HL-60 (cell line): ENCODE measurements at regions not wholly inside any gene's neighbourhood (a gene's known extent, or its start where the extent isn't known, plus 50 kb on each side); places are given as distances from the start of the nearest gene placed in this dataset.

Source experiments
- DNase-seq, 2 experiments: peaks; one replicate each; pipeline ENCODE4 v3.0.0-alpha.2; 2010 to 2020; ENCODE audit warnings: low read depth in 1 of 2, low spot score in 1 of 2
- H3K27ac ChIP-seq: fragments of 250-450 bp; sonication (Bioruptor Pico); replicated peaks from 2 replicates; pipeline ENCODE4 v1.5.1; 2020; ENCODE audit warnings: mild to moderate bottlenecking, moderate library complexity
- H3K27me3 ChIP-seq: fragments of 250-450 bp; sonication (Bioruptor Pico); 2 replicates; pipeline ENCODE4 v1.5.1; 2021; ENCODE audit warnings: mild to moderate bottlenecking, moderate library complexity; ENCODE audit not compliant: insufficient read depth, poor library complexity, severe bottlenecking
- H3K4me3 ChIP-seq: replicated peaks from 2 replicates; pipeline ENCODE4 v1.5.1; 2011; ENCODE audit warnings: mild to moderate bottlenecking, control low read depth, low read length; ENCODE audit not compliant: insufficient read depth
- GABPA ChIP-seq: IDR thresholded peaks from 2 replicates; pipeline ENCODE4 v1.6.1; 2012; ENCODE audit warnings: low read depth
- POLR2AphosphoS5 ChIP-seq: IDR thresholded peaks from 2 replicates; pipeline ENCODE4 v1.6.1; 2012; ENCODE audit warnings: low read depth
- SPI1 ChIP-seq: IDR thresholded peaks from 2 replicates; pipeline ENCODE4 v1.6.1; 2012; ENCODE audit warnings: low read depth, mild to moderate bottlenecking, borderline replicate concordance
- TF ChIP-seq, protein P1 (sequence below): IDR thresholded peaks from 2 replicates; pipeline ENCODE4 v1.6.1; 2012; ENCODE audit warnings: low read depth; ENCODE audit not compliant: insufficient replicate concordance
- TF ChIP-seq, protein P2 (sequence below): IDR thresholded peaks from one replicate; pipeline ENCODE4 v1.5.1; 2011; ENCODE audit warnings: low read length, control low read depth, inconsistent platforms; ENCODE audit not compliant: insufficient read depth

DNA sequence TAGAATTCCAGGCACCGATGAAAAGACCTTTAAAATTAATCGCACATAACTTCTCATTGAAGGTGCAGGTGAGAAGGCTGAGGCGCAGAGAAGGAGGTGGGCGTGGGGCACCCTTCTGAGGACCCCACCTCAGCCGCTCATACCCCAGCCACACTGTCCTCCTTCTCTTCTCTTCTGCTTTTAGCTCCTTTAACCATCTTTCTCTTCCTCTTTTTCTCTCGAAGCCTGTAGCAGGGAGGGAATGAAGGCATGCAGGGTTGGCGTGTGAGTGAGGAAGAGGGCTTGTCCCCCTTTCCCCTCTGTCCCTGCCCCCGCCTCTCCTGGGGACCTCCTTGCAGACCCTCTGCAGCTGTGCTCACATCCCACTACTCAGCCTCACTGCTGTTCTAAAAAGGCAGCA is 57.8 kb upstream of the CACNA1E start:
- no peaks in the 10 kb centered on the region for H3K27me3 ChIP-seq
- TF ChIP-seq SPI1 (peak; percentile 83), POLR2AphosphoS5 (no peak)
- TF ChIP-seq, protein P1, sequence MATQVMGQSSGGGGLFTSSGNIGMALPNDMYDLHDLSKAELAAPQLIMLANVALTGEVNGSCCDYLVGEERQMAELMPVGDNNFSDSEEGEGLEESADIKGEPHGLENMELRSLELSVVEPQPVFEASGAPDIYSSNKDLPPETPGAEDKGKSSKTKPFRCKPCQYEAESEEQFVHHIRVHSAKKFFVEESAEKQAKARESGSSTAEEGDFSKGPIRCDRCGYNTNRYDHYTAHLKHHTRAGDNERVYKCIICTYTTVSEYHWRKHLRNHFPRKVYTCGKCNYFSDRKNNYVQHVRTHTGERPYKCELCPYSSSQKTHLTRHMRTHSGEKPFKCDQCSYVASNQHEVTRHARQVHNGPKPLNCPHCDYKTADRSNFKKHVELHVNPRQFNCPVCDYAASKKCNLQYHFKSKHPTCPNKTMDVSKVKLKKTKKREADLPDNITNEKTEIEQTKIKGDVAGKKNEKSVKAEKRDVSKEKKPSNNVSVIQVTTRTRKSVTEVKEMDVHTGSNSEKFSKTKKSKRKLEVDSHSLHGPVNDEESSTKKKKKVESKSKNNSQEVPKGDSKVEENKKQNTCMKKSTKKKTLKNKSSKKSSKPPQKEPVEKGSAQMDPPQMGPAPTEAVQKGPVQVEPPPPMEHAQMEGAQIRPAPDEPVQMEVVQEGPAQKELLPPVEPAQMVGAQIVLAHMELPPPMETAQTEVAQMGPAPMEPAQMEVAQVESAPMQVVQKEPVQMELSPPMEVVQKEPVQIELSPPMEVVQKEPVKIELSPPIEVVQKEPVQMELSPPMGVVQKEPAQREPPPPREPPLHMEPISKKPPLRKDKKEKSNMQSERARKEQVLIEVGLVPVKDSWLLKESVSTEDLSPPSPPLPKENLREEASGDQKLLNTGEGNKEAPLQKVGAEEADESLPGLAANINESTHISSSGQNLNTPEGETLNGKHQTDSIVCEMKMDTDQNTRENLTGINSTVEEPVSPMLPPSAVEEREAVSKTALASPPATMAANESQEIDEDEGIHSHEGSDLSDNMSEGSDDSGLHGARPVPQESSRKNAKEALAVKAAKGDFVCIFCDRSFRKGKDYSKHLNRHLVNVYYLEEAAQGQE: no peak
- H3K27ac ChIP-seq: no peak overlapping the region
- no peak for DNase-seq
- no peak overlapping the region for H3K4me3 ChIP-seq

DNA sequence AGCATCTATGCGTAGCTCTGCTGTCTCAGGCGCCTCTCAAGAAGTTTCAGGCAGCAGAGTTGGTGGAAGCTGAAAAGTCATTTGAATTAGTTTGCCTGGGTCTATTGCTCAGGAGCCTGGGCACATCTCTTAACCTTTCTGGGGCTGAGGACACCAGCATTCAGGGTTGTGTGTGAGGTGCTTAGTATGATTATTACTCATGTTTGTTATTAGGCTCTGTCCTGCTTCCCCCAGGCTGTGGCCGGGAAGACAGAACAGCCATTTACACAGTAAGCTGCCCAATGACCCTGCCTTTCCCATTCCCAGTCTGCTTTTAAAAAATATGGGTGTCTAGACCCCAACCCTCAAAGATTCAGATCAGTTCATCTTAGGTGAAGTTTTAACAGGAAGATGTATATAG is 53.9 kb upstream of the CACNA1E start:
- Histone ChIP-seq H3K27me3 (no peaks in the 10 kb centered on the region), H3K27ac (no peak overlapping the region), H3K4me3 (no peak overlapping the region)
- TF ChIP-seq, protein P1: no peak
- TF ChIP-seq GABPA (no peak), POLR2AphosphoS5 (no peak), SPI1 (no peak)
- TF ChIP-seq, protein P2, sequence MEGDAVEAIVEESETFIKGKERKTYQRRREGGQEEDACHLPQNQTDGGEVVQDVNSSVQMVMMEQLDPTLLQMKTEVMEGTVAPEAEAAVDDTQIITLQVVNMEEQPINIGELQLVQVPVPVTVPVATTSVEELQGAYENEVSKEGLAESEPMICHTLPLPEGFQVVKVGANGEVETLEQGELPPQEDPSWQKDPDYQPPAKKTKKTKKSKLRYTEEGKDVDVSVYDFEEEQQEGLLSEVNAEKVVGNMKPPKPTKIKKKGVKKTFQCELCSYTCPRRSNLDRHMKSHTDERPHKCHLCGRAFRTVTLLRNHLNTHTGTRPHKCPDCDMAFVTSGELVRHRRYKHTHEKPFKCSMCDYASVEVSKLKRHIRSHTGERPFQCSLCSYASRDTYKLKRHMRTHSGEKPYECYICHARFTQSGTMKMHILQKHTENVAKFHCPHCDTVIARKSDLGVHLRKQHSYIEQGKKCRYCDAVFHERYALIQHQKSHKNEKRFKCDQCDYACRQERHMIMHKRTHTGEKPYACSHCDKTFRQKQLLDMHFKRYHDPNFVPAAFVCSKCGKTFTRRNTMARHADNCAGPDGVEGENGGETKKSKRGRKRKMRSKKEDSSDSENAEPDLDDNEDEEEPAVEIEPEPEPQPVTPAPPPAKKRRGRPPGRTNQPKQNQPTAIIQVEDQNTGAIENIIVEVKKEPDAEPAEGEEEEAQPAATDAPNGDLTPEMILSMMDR: no peak
- DNase-seq: no peak

DNA sequence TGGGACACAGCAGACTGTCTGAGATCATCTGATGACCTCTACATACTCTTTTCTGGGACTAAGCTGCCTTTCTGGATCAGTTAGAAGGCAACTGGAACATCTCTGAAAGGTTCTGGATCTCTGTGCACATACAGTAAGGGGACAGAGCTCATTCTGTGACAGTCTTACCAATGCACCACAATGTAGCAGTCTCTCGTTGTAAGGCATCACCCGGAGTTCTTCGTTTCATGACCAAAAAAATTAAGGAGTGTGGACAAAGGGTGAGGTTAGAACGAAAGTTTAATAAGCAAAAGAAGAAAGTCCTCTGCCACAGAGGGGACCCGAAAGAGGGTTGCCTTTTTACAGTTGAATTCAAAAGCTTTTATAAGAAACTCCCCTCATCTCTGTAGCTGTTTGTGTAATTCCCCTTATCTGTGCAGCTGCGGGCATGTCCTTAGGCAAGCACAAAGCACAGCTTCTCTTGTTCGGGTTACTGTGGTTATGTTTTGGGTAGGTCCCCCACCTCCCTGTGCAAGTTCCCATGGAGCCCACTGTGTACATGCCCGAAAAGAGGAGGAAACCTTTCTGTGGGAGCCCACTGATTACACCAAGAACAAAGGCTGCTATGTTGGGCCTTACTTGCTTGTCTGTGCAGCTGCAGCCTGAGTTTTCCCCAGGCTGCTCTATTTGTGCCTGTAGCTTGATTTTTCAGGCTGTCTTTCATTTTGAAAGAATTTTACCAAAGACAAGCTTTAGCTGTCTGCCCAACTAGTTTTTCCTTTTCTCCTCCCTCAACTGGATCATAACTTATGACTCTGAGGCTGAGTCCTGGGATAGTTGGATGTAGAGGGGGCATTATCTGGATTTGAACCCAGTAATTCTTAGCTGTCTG is 53.1 kb upstream of the CACNA1E start:
- H3K27ac ChIP-seq: no peak overlapping the region
- DNase-seq: peak in 1 of 2 experiments; percentile 14
- no peak overlapping the region for H3K4me3 ChIP-seq
- TF ChIP-seq GABPA: no peak
- no peak for TF ChIP-seq POLR2AphosphoS5
- TF ChIP-seq, protein P1: no peak
- no peak for TF ChIP-seq SPI1
- TF ChIP-seq, protein P2: no peak
- H3K27me3 ChIP-seq: no peaks in the 10 kb centered on the region
